ENCODE measurements at regions not wholly inside any gene's neighbourhood (a gene's known extent, or its start where the extent isn't known, plus 50 kb on each side); places are given as distances from the start of the nearest gene placed in this dataset.

DNA sequence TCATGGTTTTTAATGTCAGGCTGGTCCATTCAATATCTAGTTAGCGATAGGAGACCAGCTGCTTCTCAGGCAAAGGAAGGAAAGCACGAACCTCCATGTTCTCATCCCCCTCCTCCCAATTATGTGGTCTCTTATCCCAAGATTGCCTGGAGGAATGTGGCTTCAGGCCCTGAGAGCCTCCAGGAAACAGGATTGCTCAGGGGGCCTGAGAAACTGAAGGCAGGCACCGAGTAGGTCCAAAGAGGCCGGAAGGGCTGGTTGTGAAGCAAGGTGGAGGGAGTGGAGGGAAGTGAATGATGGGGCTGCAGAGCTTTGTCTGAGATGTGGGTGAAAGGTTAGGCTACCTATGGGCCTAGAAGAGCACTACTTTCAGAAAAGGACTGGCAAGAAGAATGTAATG lies 188.2 kb upstream of the DDHD1 start:
- TF ChIP-seq ZNF197 (CRISPR knock-in tag; IDR thresholded peaks at IDR 0.05; ENCODE audit: low read depth), result no peak
- TF ChIP-seq EZH2 (IDR thresholded peaks at IDR 0.05; ENCODE audit: borderline replicate concordance, low read depth, low read length), result no peak
- no peak for TF ChIP-seq BRCA1 (IDR thresholded peaks at IDR 0.05)
- no peak for TF ChIP-seq BRCA1 (CRISPR knock-in tag; IDR thresholded peaks at IDR 0.05)
- no peak for TF ChIP-seq SMARCA4 (IDR thresholded peaks at IDR 0.05)
- no peak for TF ChIP-seq CTCF (IDR thresholded peaks at IDR 0.05 in 2 of 3, conservative IDR thresholded peaks at IDR 0.05 in 1 of 3; ENCODE audit: insufficient read depth in 2 of 3, low read depth in 1 of 3, low read length in 3 of 3)
- no peak for TF ChIP-seq ESRRA (IDR thresholded peaks at IDR 0.05; ENCODE audit: borderline replicate concordance, low read depth)
- TF ChIP-seq, protein P1, sequence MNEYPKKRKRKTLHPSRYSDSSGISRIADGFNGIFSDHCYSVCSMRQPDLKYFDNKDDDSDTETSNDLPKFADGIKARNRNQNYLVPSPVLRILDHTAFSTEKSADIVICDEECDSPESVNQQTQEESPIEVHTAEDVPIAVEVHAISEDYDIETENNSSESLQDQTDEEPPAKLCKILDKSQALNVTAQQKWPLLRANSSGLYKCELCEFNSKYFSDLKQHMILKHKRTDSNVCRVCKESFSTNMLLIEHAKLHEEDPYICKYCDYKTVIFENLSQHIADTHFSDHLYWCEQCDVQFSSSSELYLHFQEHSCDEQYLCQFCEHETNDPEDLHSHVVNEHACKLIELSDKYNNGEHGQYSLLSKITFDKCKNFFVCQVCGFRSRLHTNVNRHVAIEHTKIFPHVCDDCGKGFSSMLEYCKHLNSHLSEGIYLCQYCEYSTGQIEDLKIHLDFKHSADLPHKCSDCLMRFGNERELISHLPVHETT (CRISPR knock-in tag; conservative IDR thresholded peaks at IDR 0.05 in 1 of 2, IDR thresholded peaks at IDR 0.05 in 1 of 2), result no peak
- no peak for TF ChIP-seq ZBTB2 (IDR thresholded peaks at IDR 0.05)
- TF ChIP-seq CBX2 (IDR thresholded peaks at IDR 0.05; ENCODE audit: insufficient read depth, low read length, poor library complexity, severe bottlenecking), result no peak
- no peak for TF ChIP-seq ZNF175 (CRISPR knock-in tag; IDR thresholded peaks at IDR 0.05; ENCODE audit: low read depth)
